ENCODE measurements at regions not wholly inside any gene's neighbourhood (a gene's known extent, or its start where the extent isn't known, plus 50 kb on each side); places are given as distances from the start of the nearest gene placed in this dataset.

DNA sequence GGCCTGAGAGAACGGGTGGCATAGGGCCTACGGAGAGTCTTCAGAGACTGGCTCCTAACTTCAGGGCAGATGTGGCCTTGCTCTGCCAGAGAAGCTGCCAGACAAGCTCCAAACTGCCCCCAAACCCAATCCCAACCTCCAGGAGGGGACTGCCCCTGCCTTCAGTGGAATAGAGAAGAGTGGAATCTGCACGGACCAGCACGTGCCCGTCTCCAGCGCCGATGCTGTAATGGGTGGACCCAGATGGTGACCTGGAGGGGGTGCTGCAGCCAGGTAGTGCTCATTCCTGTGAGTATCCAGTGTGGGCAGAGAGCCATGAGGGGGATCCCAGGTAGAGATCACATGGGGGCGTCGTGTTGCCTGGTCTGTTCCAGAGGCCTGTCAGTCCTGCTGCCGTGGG lies 73.2 kb upstream of the NKX1-1 start:
- no peak for FAIRE-seq
- Histone ChIP-seq H3K79me2 (ENCODE audit: control insufficient read depth, insufficient read depth, low read length) (no peaks in the 10 kb centered on the region), H3K27ac (ENCODE audit: insufficient read depth, low read depth, low read length) (no peak overlapping the region), H3K4me2 (ENCODE audit: insufficient read depth, low read length) (no peak overlapping the region), H3K27me3 (ENCODE audit: control insufficient read depth in 2 of 2, insufficient read depth in 2 of 2, low read length in 2 of 2) (no peaks in the 10 kb centered on the region), H3K36me3 (ENCODE audit: control insufficient read depth in 2 of 2, extremely low read depth in 1 of 2, insufficient read depth in 2 of 2, low read length in 2 of 2) (no peaks in the 10 kb centered on the region), H3K9me1 (replicated peaks; ENCODE audit: control insufficient read depth, extremely low read depth, insufficient read depth, low read length) (no peaks in the 10 kb centered on the region), H4K20me1 (replicated peaks; ENCODE audit: control insufficient read depth, extremely low read depth, insufficient read depth, low read length) (no peaks in the 10 kb centered on the region), H3K9me3 (replicated peaks; ENCODE audit: control insufficient read depth, insufficient read depth, low read length) (no peaks in the 10 kb centered on the region), H2AFZ (ENCODE audit: low read depth, low read length) (no peak overlapping the region), H3K4me3 (replicated peaks in 1 of 3; ENCODE audit: insufficient read depth in 1 of 3, low read depth in 1 of 3, low read length in 3 of 3) (no peak overlapping the region), H3K4me1 (ENCODE audit: control insufficient read depth, extremely low read depth, insufficient read depth, low read length) (no peaks in the 10 kb centered on the region), H3K9ac (replicated peaks; ENCODE audit: extremely low read depth, insufficient read depth, low read length) (no peak overlapping the region)
- ChIA-PET POLR2A (no interaction called here), CTCF (no interaction called here)
- intact Hi-C loops (cut with micrococcal nuclease): no loop called here
- DNase-seq (ENCODE audit: low read depth, low spot score): no peak
- TF ChIP-seq JUN (IDR thresholded peaks at IDR 0.05; ENCODE audit: borderline replicate concordance, insufficient read depth, insufficient read length, low read depth) (no peak), MYC (IDR thresholded peaks at IDR 0.05; ENCODE audit: low read depth, low read length) (no peak), POLR2A (IDR thresholded peaks at IDR 0.05; ENCODE audit: low read depth, low read length) (no peak), FOS (IDR thresholded peaks at IDR 0.05; ENCODE audit: borderline replicate concordance, insufficient read depth, low read length) (no peak), EZH2 (IDR thresholded peaks at IDR 0.05; ENCODE audit: borderline replicate concordance, low read depth, low read length, severe bottlenecking) (no peak), GATA2 (IDR thresholded peaks at IDR 0.05; ENCODE audit: insufficient read depth, insufficient read length, low read depth, low read length) (no peak), POLR2AphosphoS5 (IDR thresholded peaks at IDR 0.05; ENCODE audit: insufficient read depth, low read depth, low read length) (no peak)
- TF ChIP-seq, protein P1, sequence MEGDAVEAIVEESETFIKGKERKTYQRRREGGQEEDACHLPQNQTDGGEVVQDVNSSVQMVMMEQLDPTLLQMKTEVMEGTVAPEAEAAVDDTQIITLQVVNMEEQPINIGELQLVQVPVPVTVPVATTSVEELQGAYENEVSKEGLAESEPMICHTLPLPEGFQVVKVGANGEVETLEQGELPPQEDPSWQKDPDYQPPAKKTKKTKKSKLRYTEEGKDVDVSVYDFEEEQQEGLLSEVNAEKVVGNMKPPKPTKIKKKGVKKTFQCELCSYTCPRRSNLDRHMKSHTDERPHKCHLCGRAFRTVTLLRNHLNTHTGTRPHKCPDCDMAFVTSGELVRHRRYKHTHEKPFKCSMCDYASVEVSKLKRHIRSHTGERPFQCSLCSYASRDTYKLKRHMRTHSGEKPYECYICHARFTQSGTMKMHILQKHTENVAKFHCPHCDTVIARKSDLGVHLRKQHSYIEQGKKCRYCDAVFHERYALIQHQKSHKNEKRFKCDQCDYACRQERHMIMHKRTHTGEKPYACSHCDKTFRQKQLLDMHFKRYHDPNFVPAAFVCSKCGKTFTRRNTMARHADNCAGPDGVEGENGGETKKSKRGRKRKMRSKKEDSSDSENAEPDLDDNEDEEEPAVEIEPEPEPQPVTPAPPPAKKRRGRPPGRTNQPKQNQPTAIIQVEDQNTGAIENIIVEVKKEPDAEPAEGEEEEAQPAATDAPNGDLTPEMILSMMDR (IDR thresholded peaks at IDR 0.05; ENCODE audit: extremely low read depth in 1 of 2, insufficient read depth in 1 of 2, low read depth in 1 of 2, low read length in 2 of 2): no peak
- TF ChIP-seq, protein P2, sequence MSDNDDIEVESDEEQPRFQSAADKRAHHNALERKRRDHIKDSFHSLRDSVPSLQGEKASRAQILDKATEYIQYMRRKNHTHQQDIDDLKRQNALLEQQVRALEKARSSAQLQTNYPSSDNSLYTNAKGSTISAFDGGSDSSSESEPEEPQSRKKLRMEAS (IDR thresholded peaks at IDR 0.05; ENCODE audit: insufficient read depth, insufficient read length): no peak
- no TSS peak for BruUV-seq (replicated peaks)
- dilution Hi-C loops (cut with MboI; ENCODE audit: extremely low pct_ligation_motif_present, low sequenced_read_pairs): no loop called here

All from endothelial cell of umbilical vein (primary cell).